GM23338 (cell line): ENCODE measurements at regions not wholly inside any gene's neighbourhood (a gene's known extent, or its start where the extent isn't known, plus 50 kb on each side); places are given as distances from the start of the nearest gene placed in this dataset.
"Not testable (repeated sequence)": the region's sequence is repeated elsewhere in the genome, so short reads cannot be mapped to it uniquely, and the experiment has no call there.

ENCODE experiments used
- ATAC-seq: fragments of 200-7000 bp; cut with Tn5 transposase; 3 replicates; pipeline ENCODE4 v1.9.1; 2020
- DNase-seq: peaks from one replicate; pipeline ENCODE4 v3.0.0-alpha.2; 2015; ENCODE audit warnings: low spot score
- H2AFZ ChIP-seq: fragments of 200-600 bp; sonication (generic); 2 replicates; pipeline ENCODE4 v1.8.0; 2016; ENCODE audit warnings: antibody characterized with exemption, mild to moderate bottlenecking, moderate library complexity
- H3F3A ChIP-seq: fragments of 200-600 bp; sonication (generic); replicated peaks from 2 replicates; pipeline ENCODE4 v1.8.0; 2017; ENCODE audit warnings: antibody characterized with exemption, mixed run types, low read depth
- H3K27ac ChIP-seq: fragments of 200-600 bp; sonication (generic); 2 replicates; pipeline ENCODE4 v1.6.1; 2016; ENCODE audit warnings: low read depth
- H3K27me3 ChIP-seq: fragments of 200-600 bp; sonication (generic); 2 replicates; pipeline ENCODE4 v1.8.0; 2016; ENCODE audit warnings: mild to moderate bottlenecking, mixed run types, moderate library complexity; ENCODE audit not compliant: insufficient read depth
- H3K36me3 ChIP-seq: fragments of 200-600 bp; sonication (generic); 2 replicates; pipeline ENCODE4 v1.8.0; 2016; ENCODE audit warnings: mild to moderate bottlenecking; ENCODE audit not compliant: insufficient read depth
- H3K4me1 ChIP-seq: fragments of 200-600 bp; sonication (generic); 2 replicates; pipeline ENCODE4 v1.8.0; 2016; ENCODE audit warnings: mild to moderate bottlenecking, moderate library complexity; ENCODE audit not compliant: insufficient read depth
- H3K4me2 ChIP-seq: fragments of 200-600 bp; sonication (generic); 2 replicates; pipeline ENCODE4 v1.7.1; 2017; ENCODE audit warnings: mixed run types
- H3K4me3 ChIP-seq: fragments of 200-600 bp; sonication (generic); 2 replicates; pipeline ENCODE4 v1.6.1; 2016; ENCODE audit warnings: mixed run types
- H3K79me2 ChIP-seq: fragments of 200-600 bp; sonication (generic); replicated peaks from 2 replicates; pipeline ENCODE4 v1.8.0; 2017; ENCODE audit warnings: mild to moderate bottlenecking; ENCODE audit not compliant: insufficient read depth
- H3K9me2 ChIP-seq: fragments of 200-600 bp; sonication (generic); 2 replicates; pipeline ENCODE4 v1.8.0; 2017; ENCODE audit not compliant: insufficient read depth
- H4K20me1 ChIP-seq: fragments of 200-600 bp; sonication (generic); replicated peaks from 2 replicates; pipeline ENCODE4 v1.8.0; 2017; ENCODE audit warnings: mild to moderate bottlenecking; ENCODE audit not compliant: insufficient read depth
- H3K27ac Mint-ChIP-seq: 2 replicates; pipeline ENCODE4 v1.8.0; 2020; ENCODE audit warnings: inconsistent platforms, mild to moderate bottlenecking, moderate library complexity, mixed read lengths
- H3K27me3 Mint-ChIP-seq: 3 replicates; pipeline ENCODE4 v1.8.0; 2022; ENCODE audit warnings: low read depth, mild to moderate bottlenecking, moderate library complexity, mixed read lengths, inconsistent platforms; ENCODE audit not compliant: insufficient read depth, poor library complexity
- H3K36me3 Mint-ChIP-seq: 3 replicates; pipeline ENCODE4 v1.8.0; 2021; ENCODE audit warnings: low read depth, mild to moderate bottlenecking, inconsistent platforms, moderate library complexity, mixed read lengths
- H3K4me1 Mint-ChIP-seq: 3 replicates; pipeline ENCODE4 v1.8.0; 2020; ENCODE audit warnings: mild to moderate bottlenecking, inconsistent platforms, mixed read lengths
- H3K4me3 Mint-ChIP-seq: 3 replicates; pipeline ENCODE4 v1.8.0; 2021; ENCODE audit warnings: moderate library complexity, mild to moderate bottlenecking, inconsistent platforms, mixed read lengths
- H3K9me3 Mint-ChIP-seq: 3 replicates; pipeline ENCODE4 v1.8.0; 2020; ENCODE audit warnings: moderate library complexity, mild to moderate bottlenecking, inconsistent platforms, mixed read lengths
- ETS1 ChIP-seq: IDR thresholded peaks from 2 replicates; pipeline ENCODE4 v1.6.1; 2016; ENCODE audit warnings: antibody characterized with exemption
- EZH2 ChIP-seq: fragments of 200-600 bp; sonication (generic); IDR thresholded peaks from one replicate; pipeline ENCODE4 v1.8.0; 2017; ENCODE audit warnings: antibody characterized with exemption, mild to moderate bottlenecking, low read depth; ENCODE audit not compliant: unreplicated experiment
- POLR2AphosphoS5 ChIP-seq: IDR thresholded peaks from 2 replicates; pipeline ENCODE4 v1.6.1; 2016; ENCODE audit warnings: antibody characterized with exemption, low read depth
- REST ChIP-seq: IDR thresholded peaks from one replicate; pipeline ENCODE4 v1.6.1; 2018; ENCODE audit warnings: antibody characterized with exemption; ENCODE audit not compliant: unreplicated experiment
- STAT1 ChIP-seq: IDR thresholded peaks from one replicate; pipeline ENCODE4 v1.6.1; 2016; ENCODE audit warnings: antibody characterized with exemption; ENCODE audit not compliant: unreplicated experiment
- ZNF114 ChIP-seq: fragments of 250-450 bp; sonication (Bioruptor Pico); IDR thresholded peaks from 2 replicates; pipeline ENCODE4 v1.5.0; 2020; ENCODE audit warnings: mild to moderate bottlenecking, moderate library complexity
- ZNF331 ChIP-seq: fragments of 250-450 bp; sonication (Bioruptor Pico); IDR thresholded peaks from 2 replicates; pipeline ENCODE4 v1.5.0; 2020; ENCODE audit warnings: low read depth, mild to moderate bottlenecking, moderate library complexity

- ATAC-seq, H3F3A ChIP-seq, H3K4me2 ChIP-seq, H3K4me3 ChIP-seq, H3K79me2 ChIP-seq, H3K9me2 ChIP-seq, H3K27me3 Mint-ChIP-seq, H2AFZ ChIP-seq, H3K9me3 Mint-ChIP-seq, DNase-seq, H3K4me1 Mint-ChIP-seq, H3K27me3 ChIP-seq, H3K27ac ChIP-seq, H3K36me3 ChIP-seq, H3K4me1 ChIP-seq, H3K36me3 Mint-ChIP-seq, H3K27ac Mint-ChIP-seq, H4K20me1 ChIP-seq, H3K4me3 Mint-ChIP-seq: not testable (repeated sequence)
These were observed 61.2 kb upstream of the TARDBP start for GRCh38 chr1:10951298-10951697.

GRCh38 chr1:10951961-10952360 is 60.5 kb upstream of the TARDBP start:
- no peaks in the 10 kb centered on the region for H3K27me3 ChIP-seq
- H3F3A ChIP-seq: no peaks in the 10 kb centered on the region
- H3K27ac ChIP-seq: no peak overlapping the region
- H3K36me3 ChIP-seq: no peaks in the 10 kb centered on the region
- Mint-ChIP-seq H3K36me3 (no peaks in the 10 kb centered on the region), H3K4me3 (no peak overlapping the region), H3K27me3 (peaks cover 11% of the 10 kb centered on the region), H3K4me1 (peaks cover 3% of the 10 kb centered on the region; the same call in 1 of the 3 replicates), H3K27ac (no peak overlapping the region), H3K9me3 (0 out of 3 replicates have a peak, but pooled peaks cover 2% of the 10 kb centered on the region)
- H3K9me2 ChIP-seq: no peaks in the 10 kb centered on the region
- TF ChIP-seq POLR2AphosphoS5: no peak
- TF ChIP-seq ETS1: no peak
- no peak for TF ChIP-seq REST
- no peak for TF ChIP-seq STAT1
- no peak for TF ChIP-seq ZNF331 (CRISPR knock-in tag)
- TF ChIP-seq EZH2: no peak
- no peak for TF ChIP-seq ZNF114 (CRISPR knock-in tag)
- no peaks in the 10 kb centered on the region for H4K20me1 ChIP-seq
- no peak overlapping the region for H2AFZ ChIP-seq
- H3K79me2 ChIP-seq: no peaks in the 10 kb centered on the region
- no peak for DNase-seq
- H3K4me1 ChIP-seq: no peaks in the 10 kb centered on the region
- H3K4me2 ChIP-seq: no peak overlapping the region
- ATAC-seq: no peak
- H3K4me3 ChIP-seq: no peak overlapping the region
